T-cell (primary cell): ENCODE measurements at regions not wholly inside any gene's neighbourhood (a gene's known extent, or its start where the extent isn't known, plus 50 kb on each side); places are given as distances from the start of the nearest gene placed in this dataset.

Experiments
- ATAC-seq, 4 experiments: fragments of 200-7000 bp in 3 of 4; fragments of 150-1000 bp in 1 of 4; cut with Tn5 transposase; replicated peaks in 1 of 4; 1 replicate in 3 of 4; 2 replicates in 1 of 4; pipeline ENCODE4 v1.10.0; 2021; ENCODE audit warnings: moderate library complexity in 3 of 4, mild to moderate bottlenecking in 2 of 4, moderate number of reproducible peaks in 1 of 4
- CTCF ChIA-PET, 2 donors: fragments of 300-600 bp; sonication (Branson Sonifier 250); formaldehyde crosslinking; loops; one replicate each; lab custom pipeline; 2022; ENCODE audit warnings: antibody characterized with exemption in 2 of 2; lab: Charles Lee
- POLR2A ChIA-PET, 2 donors: fragments of 300-600 bp; sonication (Branson Sonifier 250); formaldehyde crosslinking; loops; one replicate each; lab custom pipeline; 2022; ENCODE audit warnings: antibody characterized with exemption in 2 of 2; lab: Charles Lee
- DNase-seq, 35 experiments: peaks; one replicate each; pipeline versions ENCODE4 v3.0.0 to v3.0.0-alpha.2; 2013 to 2023
- H3K27ac ChIP-seq: one replicate; pipeline ENCODE4 v1.5.1; 2013; ENCODE audit warnings: low read length
- H3K27me3 ChIP-seq, 2 experiments: replicated peaks in 1 of 2; 1 replicate in 1 of 2; 2 replicates in 1 of 2; pipeline versions ENCODE4 v1.6.1 to v1.7.0; 2013; ENCODE audit warnings: low read length in 1 of 2, mixed read lengths in 1 of 2; ENCODE audit not compliant: control insufficient read depth in 2 of 2, insufficient read depth in 2 of 2; ENCODE audit errors: extremely low read depth in 1 of 2
- H3K36me3 ChIP-seq, 2 donors: 1 replicate in 1 of 2; 2 replicates in 1 of 2; pipeline versions ENCODE4 v1.6.1 to v1.7.0; 2013; ENCODE audit warnings: low read length in 1 of 2; ENCODE audit not compliant: control insufficient read depth in 2 of 2, insufficient read depth in 1 of 2; ENCODE audit errors: extremely low read depth in 1 of 2
- H3K4me1 ChIP-seq, 2 experiments: 1 replicate in 1 of 2; 2 replicates in 1 of 2; pipeline versions ENCODE4 v1.6.1 to v1.7.0; 2013; ENCODE audit warnings: low read length in 2 of 2, mixed read lengths in 1 of 2; ENCODE audit not compliant: insufficient read depth in 2 of 2, control insufficient read depth in 1 of 2; ENCODE audit errors: extremely low read depth in 1 of 2
- H3K4me3 ChIP-seq, 2 donors: 1 replicate in 1 of 2; 2 replicates in 1 of 2; pipeline versions ENCODE4 v1.5.1 to v1.7.0; 2013; ENCODE audit warnings: mild to moderate bottlenecking in 2 of 2, low read length in 1 of 2, moderate library complexity in 1 of 2; ENCODE audit not compliant: control insufficient read depth in 1 of 2; ENCODE audit errors: extremely low read depth in 1 of 2
- H3K9me3 ChIP-seq: 2 replicates; pipeline ENCODE4 v1.7.0; 2013
- H3K27ac Mint-ChIP-seq, 2 donors: one replicate each; pipeline ENCODE4 v1.8.0; 2020 to 2021; ENCODE audit warnings: mild to moderate bottlenecking in 2 of 2, mixed read lengths in 2 of 2
- H3K27me3 Mint-ChIP-seq, 2 donors: one replicate each; pipeline ENCODE4 v1.8.0; 2021 to 2022; ENCODE audit warnings: mixed read lengths in 2 of 2
- H3K36me3 Mint-ChIP-seq: one replicate; pipeline ENCODE4 v1.8.0; 2021; ENCODE audit warnings: mixed read lengths
- H3K4me1 Mint-ChIP-seq, 3 donors: one replicate each; pipeline ENCODE4 v1.8.0; 2020 to 2022; ENCODE audit warnings: mixed read lengths in 3 of 3, mild to moderate bottlenecking in 1 of 3
- H3K4me3 Mint-ChIP-seq, 3 donors: one replicate each; pipeline ENCODE4 v1.8.0; 2020 to 2022; ENCODE audit warnings: mild to moderate bottlenecking in 3 of 3, mixed read lengths in 3 of 3, moderate library complexity in 3 of 3
- H3K9me3 Mint-ChIP-seq, 3 donors: one replicate each; pipeline ENCODE4 v1.8.0; 2020 to 2022; ENCODE audit warnings: mixed read lengths in 3 of 3
- WGBS: methylation state at CpG from one replicate; pipeline ENCODE4 v1.1.5; 2013; ENCODE audit warnings: missing lambda C conversion rate; ENCODE audit not compliant: insufficient coverage; 5-methylcytosine and 5-hydroxymethylcytosine counted together

DNA sequence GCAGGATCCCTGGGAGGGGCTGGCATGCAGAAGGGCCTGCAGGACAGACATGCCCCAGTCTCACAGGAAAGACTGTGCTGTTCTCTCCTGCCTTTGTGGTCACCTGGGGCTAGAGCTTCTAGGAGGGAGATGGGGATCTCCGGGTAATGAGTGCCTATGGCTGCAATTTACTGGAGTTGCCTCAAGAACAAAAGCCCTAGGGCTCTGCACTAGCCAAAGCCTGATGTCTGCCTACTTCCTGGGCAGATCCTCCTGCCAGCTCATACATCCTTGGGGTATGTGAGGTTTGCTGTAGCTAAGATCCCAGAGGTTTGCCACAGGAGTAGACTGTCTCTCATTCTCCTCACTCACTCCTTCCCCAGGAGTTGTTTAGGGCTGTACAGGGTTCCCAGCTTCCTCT, 106.9 kb upstream of the PPFIA2 start:
- Histone ChIP-seq H3K27ac (no peak overlapping the region), H3K4me1 (no peaks in the 10 kb centered on the region), H3K27me3 (no peaks in the 10 kb centered on the region), H3K36me3 (no peaks in the 10 kb centered on the region), H3K4me3 (no peak overlapping the region), H3K9me3 (no peaks in the 10 kb centered on the region)
- H3K4me3 Mint-ChIP-seq: no peak overlapping the region
- CTCF ChIA-PET: no interaction called here
- ATAC-seq: no peak
- POLR2A ChIA-PET: no interaction called here
- H3K27ac Mint-ChIP-seq: no peak overlapping the region
- no peak for DNase-seq
- no peaks in the 10 kb centered on the region for H3K9me3 Mint-ChIP-seq
- no peaks in the 10 kb centered on the region for H3K4me1 Mint-ChIP-seq
- WGBS: 80% methylated on average over 1 of the region's 1 CpG
- H3K27me3 Mint-ChIP-seq: no peaks in the 10 kb centered on the region
- H3K36me3 Mint-ChIP-seq: no peaks in the 10 kb centered on the region

DNA sequence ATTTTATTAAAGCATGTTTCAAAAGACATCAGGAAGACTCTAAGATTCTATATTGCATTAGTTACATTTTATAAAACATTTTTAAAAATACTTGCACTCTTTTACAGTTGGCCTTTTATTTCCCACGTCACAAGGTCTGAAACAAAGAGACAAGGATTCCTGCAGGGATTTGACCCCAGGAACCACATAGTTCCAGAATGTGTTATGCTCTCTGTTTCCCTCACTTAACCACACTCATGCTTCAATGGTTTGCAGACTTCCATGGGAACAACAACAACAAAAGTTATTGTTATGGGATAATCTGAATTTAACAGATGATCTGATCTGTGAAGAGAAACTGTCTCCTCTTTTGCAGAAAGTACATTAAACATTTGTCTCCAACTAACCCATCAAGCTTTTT, 104.3 kb upstream of the PPFIA2 start:
- Histone ChIP-seq H3K9me3 (no peaks in the 10 kb centered on the region), H3K27ac (no peak overlapping the region), H3K4me1 (no peaks in the 10 kb centered on the region), H3K4me3 (no peak overlapping the region), H3K27me3 (no peaks in the 10 kb centered on the region), H3K36me3 (no peaks in the 10 kb centered on the region)
- ChIA-PET CTCF (no interaction called here), POLR2A (interaction anchor here in 1 of 2 donors (0.7 kb wide), 1 partner anchor 20 kb away, joined by 5 read pairs; no protein-coding TSS in a partner anchor)
- Mint-ChIP-seq H3K9me3 (no peaks in the 10 kb centered on the region), H3K4me1 (peaks cover 0 to 3% (median 0%) of the 10 kb centered on the region in 3 donors), H3K4me3 (no peak overlapping the region), H3K27me3 (no peaks in the 10 kb centered on the region), H3K27ac (no peak overlapping the region), H3K36me3 (no peaks in the 10 kb centered on the region)
- ATAC-seq (no peak), DNase-seq (no peak)
- 60% methylated on average over 1 of the region's 1 CpG for WGBS

DNA sequence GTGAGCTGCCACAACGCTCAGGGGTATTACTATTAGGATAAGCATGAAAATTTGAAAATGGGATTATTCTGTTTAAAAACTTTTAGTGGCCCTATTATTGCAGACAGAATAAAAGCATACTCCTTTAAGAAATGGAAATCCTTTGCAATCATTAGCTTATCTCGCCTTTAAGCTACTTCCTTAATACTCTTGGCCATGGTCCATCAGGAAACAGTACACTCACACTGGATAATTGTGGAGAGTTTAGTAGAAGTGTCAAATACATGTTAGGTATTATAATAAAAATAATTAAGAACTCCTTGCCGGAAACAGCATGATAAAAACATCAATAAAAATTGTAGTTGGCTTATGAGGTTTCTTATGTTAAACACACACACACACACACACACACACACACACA, 100.4 kb upstream of the PPFIA2 start:
- no CpG with 5 or more reads among the region's 3 CpGs for WGBS
- H3K4me3 Mint-ChIP-seq: no peak overlapping the region
- H3K36me3 Mint-ChIP-seq: no peaks in the 10 kb centered on the region
- ATAC-seq (no peak), DNase-seq (no peak)
- CTCF ChIA-PET: no interaction called here
- peaks cover 0 to 3% (median 0%) of the 10 kb centered on the region in 3 donors for H3K4me1 Mint-ChIP-seq
- no peaks in the 10 kb centered on the region for H3K9me3 Mint-ChIP-seq
- no peak overlapping the region for H3K4me3 ChIP-seq
- H3K36me3 ChIP-seq: no peaks in the 10 kb centered on the region
- no peaks in the 10 kb centered on the region for H3K27me3 ChIP-seq
- POLR2A ChIA-PET: interaction anchor here in 1 of 2 donors (0.6 kb wide), 2 partner anchors 47 to 207 kb away, joined by 3 read pairs; no protein-coding TSS in a partner anchor
- no peaks in the 10 kb centered on the region for H3K4me1 ChIP-seq
- no peak overlapping the region for H3K27ac ChIP-seq
- no peak overlapping the region for H3K27ac Mint-ChIP-seq
- H3K9me3 ChIP-seq: no peaks in the 10 kb centered on the region
- H3K27me3 Mint-ChIP-seq: no peaks in the 10 kb centered on the region

DNA sequence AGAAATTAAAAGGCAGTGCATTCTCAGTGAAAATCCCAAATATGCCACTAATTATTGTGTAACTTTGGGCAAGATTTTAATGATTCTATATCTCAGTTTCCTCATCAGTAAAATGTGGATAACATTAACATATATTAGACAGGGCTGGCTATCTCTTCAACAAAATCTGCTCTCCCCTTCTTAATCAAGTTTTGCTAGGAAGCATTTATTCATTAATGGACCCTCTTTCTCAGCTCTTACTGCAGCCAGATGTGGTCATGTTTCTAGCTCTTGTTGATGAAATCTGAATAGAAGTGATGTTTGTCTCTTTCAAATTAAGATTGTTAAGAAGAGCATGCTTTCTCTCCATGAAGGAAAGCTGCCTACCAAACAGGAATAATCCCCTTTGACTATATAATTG, 84.4 kb upstream of the PPFIA2 start:
- ATAC-seq (no peak), DNase-seq (no peak)
- H3K4me1 Mint-ChIP-seq: peaks cover 0 to 2% (median 0%) of the 10 kb centered on the region in 3 donors
- Histone ChIP-seq H3K27me3 (no peaks in the 10 kb centered on the region), H3K4me1 (no peaks in the 10 kb centered on the region), H3K36me3 (no peaks in the 10 kb centered on the region), H3K9me3 (no peaks in the 10 kb centered on the region), H3K4me3 (no peak overlapping the region), H3K27ac (no peak overlapping the region)
- H3K27me3 Mint-ChIP-seq: peaks cover 4 to 8% of the 10 kb centered on the region in 2 donors
- no peak overlapping the region for H3K4me3 Mint-ChIP-seq
- ChIA-PET CTCF (no interaction called here), POLR2A (interaction anchor here in 1 of 2 donors (0.6 kb wide), 1 partner anchor 19 kb away, joined by 5 read pairs; no protein-coding TSS in a partner anchor)
- peaks cover 0 to 4% (median 0%) of the 10 kb centered on the region in 3 donors for H3K9me3 Mint-ChIP-seq
- no peak overlapping the region for H3K27ac Mint-ChIP-seq
- H3K36me3 Mint-ChIP-seq: no peaks in the 10 kb centered on the region

DNA sequence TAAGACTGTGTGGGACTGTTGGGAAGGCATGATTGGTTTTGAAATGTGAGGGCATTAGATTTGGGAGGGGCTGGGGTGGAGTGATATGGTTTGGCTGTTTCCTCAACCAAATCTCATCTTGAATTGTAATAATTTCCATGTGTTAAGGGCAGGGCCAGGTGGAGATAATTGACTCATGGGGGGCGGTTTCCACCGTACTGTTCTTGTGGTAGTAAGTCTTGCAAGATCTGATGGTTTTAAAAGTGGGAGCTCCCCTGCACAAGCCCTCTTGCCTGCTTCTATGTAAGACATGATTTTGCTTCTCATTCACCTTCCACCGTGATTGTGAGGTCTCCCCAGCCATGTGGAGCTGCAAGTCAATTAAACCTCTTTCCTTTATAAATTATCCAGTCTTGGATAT, 76.6 kb upstream of the PPFIA2 start:
- no peak for DNase-seq
- ChIA-PET CTCF (no interaction called here), POLR2A (no interaction called here)
- Mint-ChIP-seq H3K27me3 (no peaks in the 10 kb centered on the region), H3K27ac (no peak overlapping the region), H3K4me1 (peaks cover 0 to 2% (median 0%) of the 10 kb centered on the region in 3 donors), H3K4me3 (no peak overlapping the region), H3K36me3 (no peaks in the 10 kb centered on the region), H3K9me3 (no peaks in the 10 kb centered on the region)
- Histone ChIP-seq H3K4me1 (no peaks in the 10 kb centered on the region), H3K27ac (no peak overlapping the region), H3K36me3 (no peaks in the 10 kb centered on the region), H3K9me3 (no peaks in the 10 kb centered on the region), H3K4me3 (no peak overlapping the region), H3K27me3 (no peaks in the 10 kb centered on the region)
- WGBS: no CpG with 5 or more reads among the region's 3 CpGs
- ATAC-seq: no peak

DNA sequence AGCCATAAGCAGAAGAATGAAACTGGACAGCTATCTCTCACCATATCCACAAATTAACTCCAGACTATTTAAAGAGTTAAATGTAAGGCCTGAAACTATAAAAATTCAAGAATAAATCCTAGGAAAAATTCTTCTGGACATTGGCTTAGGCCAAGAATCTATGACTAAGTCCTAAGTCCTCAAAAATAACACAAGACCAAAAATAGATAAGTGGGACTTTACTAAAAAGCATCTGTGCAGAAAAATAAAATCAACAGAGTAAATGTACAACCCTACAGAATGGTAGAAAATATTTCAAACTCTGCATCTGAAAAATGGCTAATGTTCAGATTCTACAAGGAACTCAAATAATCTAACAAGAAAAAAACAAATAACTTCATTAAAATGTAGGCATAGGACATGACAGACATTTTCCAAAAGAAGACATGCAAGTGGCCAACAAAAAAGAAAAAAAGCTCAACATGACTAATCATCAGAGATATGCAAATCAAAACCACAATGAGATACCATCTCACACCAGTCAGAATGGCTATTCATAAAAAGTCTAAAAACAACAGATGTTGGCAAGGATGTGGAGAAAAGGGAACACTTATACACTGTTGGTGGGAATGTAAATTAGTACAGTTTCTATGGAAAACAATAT, 61.0 kb upstream of the PPFIA2 start:
- Mint-ChIP-seq H3K4me3 (no peak overlapping the region), H3K4me1 (peaks cover 5 to 8% (median 5%) of the 10 kb centered on the region in 3 donors), H3K27ac (no peak overlapping the region), H3K9me3 (no peaks in the 10 kb centered on the region), H3K27me3 (no peaks in the 10 kb centered on the region), H3K36me3 (no peaks in the 10 kb centered on the region)
- ChIA-PET CTCF (no interaction called here), POLR2A (no interaction called here)
- no peak for DNase-seq
- Histone ChIP-seq H3K36me3 (no peaks in the 10 kb centered on the region), H3K27me3 (no peaks in the 10 kb centered on the region), H3K9me3 (no peaks in the 10 kb centered on the region), H3K4me3 (no peak overlapping the region), H3K4me1 (no peaks in the 10 kb centered on the region), H3K27ac (no peak overlapping the region)
- ATAC-seq: no peak
